HCT116 (cell line): ENCODE measurements at regions not wholly inside any gene's neighbourhood (a gene's known extent, or its start where the extent isn't known, plus 50 kb on each side); places are given as distances from the start of the nearest gene placed in this dataset.

ENCODE experiments used
- ATAC-seq: fragments of 200-7000 bp; cut with Tn5 transposase; 2 replicates; pipeline ENCODE4 v1.9.1; 2020; ENCODE audit warnings: mild to moderate bottlenecking, moderate library complexity
- BruUV-seq: library from RNA; stranded (reverse); fragments of 400-500 nt; replicated peaks from 2 replicates; lab custom pipeline; 2021; lab: Mats Ljungman, UMichigan
- CTCF ChIA-PET: fragments of 300-600 bp; sonication (Branson Sonifier 250); formaldehyde crosslinking; loops from one replicate; lab custom pipeline; 2021; ENCODE audit warnings: antibody characterized with exemption; lab: Charles Lee
- POLR2A ChIA-PET: fragments of 300-600, 350-600 bp; sonication (Branson Sonifier 250); formaldehyde crosslinking; loops from one replicate; lab custom pipeline; 2021; ENCODE audit warnings: antibody characterized with exemption; lab: Charles Lee
- RAD21 ChIA-PET, 2 experiments: fragments of 300-600 bp; sonication (Branson Sonifier 250); formaldehyde crosslinking; loops; one replicate each; lab custom pipeline; 2023; ENCODE audit warnings: low total read pairs in 2 of 2; ENCODE audit not compliant: uncharacterized antibody in 2 of 2, unreplicated experiment in 2 of 2, low non-redundant PET in 1 of 2; lab: Charles Lee
- DNase-seq: peaks from one replicate; pipeline ENCODE4 v3.0.0-alpha.2; 2010; ENCODE audit warnings: low read depth, low spot score
- H2AFZ ChIP-seq: fragments of 200-600 bp; shearing (Covaris generic), sonication (generic); 2 replicates; pipeline ENCODE4 v1.6.1; 2017; ENCODE audit warnings: low read depth, mixed run types, mixed read lengths, antibody characterized with exemption, low read length; ENCODE audit not compliant: poor library complexity, severe bottlenecking
- H3K27ac ChIP-seq: 2 replicates; pipeline ENCODE4 v1.5.1; 2012; ENCODE audit warnings: low read depth, low read length
- H3K27me3 ChIP-seq: fragments of 200-600 bp; sonication (generic); 2 replicates; pipeline ENCODE4 v1.6.1; 2016; ENCODE audit warnings: mixed run types, low read length, mixed read lengths; ENCODE audit not compliant: insufficient read depth
- H3K36me3 ChIP-seq, 2 experiments: fragments of 200-500 bp in 1 of 2; fragments of 200-600 bp in 1 of 2; sonication (Bioruptor generic) in 1 of 2; sonication (generic) in 1 of 2; 2 replicates each; pipeline versions ENCODE4 v1.5.1 to v1.6.1; 2014 to 2016; ENCODE audit warnings: low read length in 2 of 2, inconsistent platforms in 1 of 2, mixed read lengths in 1 of 2, mixed run types in 1 of 2; ENCODE audit not compliant: insufficient read depth in 2 of 2, control insufficient read depth in 1 of 2
- H3K4me1 ChIP-seq, 2 experiments: fragments of 200-600 bp in 1 of 2; sonication (generic) in 1 of 2; 2 replicates each; pipeline versions ENCODE4 v1.5.1 to v1.6.1; 2012 to 2017; ENCODE audit warnings: low read length in 2 of 2, inconsistent platforms in 1 of 2, mild to moderate bottlenecking in 1 of 2, mixed read lengths in 1 of 2, mixed run types in 1 of 2, moderate library complexity in 1 of 2; ENCODE audit not compliant: insufficient read depth in 2 of 2, control insufficient read depth in 1 of 2
- H3K4me2 ChIP-seq: fragments of 200-600 bp; sonication (generic); 2 replicates; pipeline ENCODE4 v1.6.1; 2017; ENCODE audit warnings: mixed run types, low read length, mixed read lengths
- H3K4me3 ChIP-seq, 2 experiments: fragments of 200-600 bp in 1 of 2; sonication (generic) in 1 of 2; replicated peaks in 1 of 2; 2 replicates each; pipeline ENCODE4 v1.5.1; 2011 to 2016; ENCODE audit warnings: low read length in 2 of 2, control low read depth in 1 of 2, low read depth in 1 of 2, mild to moderate bottlenecking in 1 of 2, mixed read lengths in 1 of 2, mixed run types in 1 of 2
- H3K79me2 ChIP-seq: fragments of 200-600 bp; sonication (generic); 2 replicates; pipeline ENCODE4 v1.6.1; 2017; ENCODE audit warnings: mild to moderate bottlenecking, mixed run types, low read length, moderate library complexity, mixed read lengths; ENCODE audit not compliant: insufficient read depth
- H3K9ac ChIP-seq: fragments of 200-600 bp; sonication (generic); 2 replicates; pipeline ENCODE4 v1.6.1; 2016; ENCODE audit warnings: low read length, mixed read lengths
- H3K9me2 ChIP-seq: fragments of 200-600 bp; sonication (generic), shearing (Covaris generic); 2 replicates; pipeline ENCODE4 v1.6.1; 2017; ENCODE audit warnings: mixed run types, mild to moderate bottlenecking, moderate library complexity; ENCODE audit not compliant: insufficient read depth
- H3K9me3 ChIP-seq, 2 experiments: fragments of 200-500 bp in 1 of 2; fragments of 200-600 bp in 1 of 2; sonication (Bioruptor generic) in 1 of 2; sonication (generic) in 1 of 2; 2 replicates each; pipeline ENCODE4 v1.6.1; 2014 to 2017; ENCODE audit warnings: low read length in 2 of 2, mixed read lengths in 2 of 2, inconsistent platforms in 1 of 2, low read depth in 1 of 2, mild to moderate bottlenecking in 1 of 2, mixed run types in 1 of 2, moderate library complexity in 1 of 2; ENCODE audit not compliant: control insufficient read depth in 1 of 2, insufficient read depth in 1 of 2
- H4K20me1 ChIP-seq: fragments of 200-600 bp; sonication (generic), shearing (Covaris generic); 2 replicates; pipeline ENCODE4 v1.6.1; 2017; ENCODE audit warnings: mixed run types, mild to moderate bottlenecking, moderate library complexity; ENCODE audit not compliant: insufficient read depth
- EZH2phosphoT487 ChIP-seq: fragments of 200-600 bp; IDR thresholded peaks from 2 replicates; pipeline ENCODE4 v1.6.1; 2018; ENCODE audit warnings: antibody characterized with exemption, borderline replicate concordance
- SIN3A ChIP-seq: IDR thresholded peaks from 2 replicates; pipeline ENCODE4 v1.6.1; 2012; ENCODE audit warnings: low read depth
- TCF7L2 ChIP-seq: IDR thresholded peaks from 2 replicates; pipeline ENCODE4 v1.7.0; 2011; ENCODE audit warnings: borderline replicate concordance, inconsistent platforms; ENCODE audit not compliant: insufficient read depth, insufficient read length; ENCODE audit errors: extremely low read depth
- ZBTB33 ChIP-seq: IDR thresholded peaks from 2 replicates; pipeline ENCODE4 v1.6.1; 2011; ENCODE audit warnings: mild to moderate bottlenecking, low read length, moderate library complexity; ENCODE audit not compliant: insufficient replicate concordance; ENCODE audit errors: extremely low read depth
- ZFX ChIP-seq: fragments of 450-650 bp; IDR thresholded peaks from 2 replicates; pipeline ENCODE4 v1.6.1; 2017
- ZNF274 ChIP-seq: fragments of 200-500 bp; sonication (Bioruptor generic); IDR thresholded peaks from 2 replicates; pipeline ENCODE4 v1.6.1; 2014; ENCODE audit warnings: mild to moderate bottlenecking, low read depth, low read length, inconsistent platforms
- intact Hi-C: fragments of 100-400 bp; cut with micrococcal nuclease; formaldehyde crosslinking; loops from 2 replicates; pipeline ENCODE4 v1.10.0; 2022
- TF ChIP-seq, protein P1 (sequence below), 3 experiments: fragments of 200-600 bp in 1 of 3; sonication (generic) in 1 of 3; IDR thresholded peaks in 2 of 3; conservative IDR thresholded peaks in 1 of 3; 2 replicates each; pipeline ENCODE4 v1.5.1; 2012 to 2017; ENCODE audit warnings: low read depth in 2 of 3, low read length in 2 of 3, antibody characterized with exemption in 1 of 3, borderline replicate concordance in 1 of 3, control low read depth in 1 of 3, mild to moderate bottlenecking in 1 of 3, mixed read lengths in 1 of 3, mixed run types in 1 of 3, moderate library complexity in 1 of 3; ENCODE audit not compliant: insufficient read depth in 1 of 3

- CTCF ChIA-PET, result no interaction called here
- no peak for DNase-seq
- Histone ChIP-seq H2AFZ (no peak overlapping the region), H3K27ac (no peak overlapping the region), H4K20me1 (no peaks in the 10 kb centered on the region), H3K9ac (no peak overlapping the region), H3K36me3 (no peaks in the 10 kb centered on the region), H3K79me2 (no peaks in the 10 kb centered on the region), H3K4me1 (no peaks in the 10 kb centered on the region), H3K9me2 (no peaks in the 10 kb centered on the region), H3K9me3 (no peaks in the 10 kb centered on the region), H3K27me3 (no peaks in the 10 kb centered on the region), H3K4me3 (no peak overlapping the region), H3K4me2 (no peak overlapping the region)
- RAD21 ChIA-PET, result no interaction called here
- no peak for ATAC-seq
- POLR2A ChIA-PET, result no interaction called here
- no TSS peak for BruUV-seq
- TF ChIP-seq EZH2phosphoT487 (no peak), ZNF274 (no peak), ZBTB33 (no peak), ZFX (no peak), TCF7L2 (no peak), SIN3A (no peak)
- TF ChIP-seq, protein P1, sequence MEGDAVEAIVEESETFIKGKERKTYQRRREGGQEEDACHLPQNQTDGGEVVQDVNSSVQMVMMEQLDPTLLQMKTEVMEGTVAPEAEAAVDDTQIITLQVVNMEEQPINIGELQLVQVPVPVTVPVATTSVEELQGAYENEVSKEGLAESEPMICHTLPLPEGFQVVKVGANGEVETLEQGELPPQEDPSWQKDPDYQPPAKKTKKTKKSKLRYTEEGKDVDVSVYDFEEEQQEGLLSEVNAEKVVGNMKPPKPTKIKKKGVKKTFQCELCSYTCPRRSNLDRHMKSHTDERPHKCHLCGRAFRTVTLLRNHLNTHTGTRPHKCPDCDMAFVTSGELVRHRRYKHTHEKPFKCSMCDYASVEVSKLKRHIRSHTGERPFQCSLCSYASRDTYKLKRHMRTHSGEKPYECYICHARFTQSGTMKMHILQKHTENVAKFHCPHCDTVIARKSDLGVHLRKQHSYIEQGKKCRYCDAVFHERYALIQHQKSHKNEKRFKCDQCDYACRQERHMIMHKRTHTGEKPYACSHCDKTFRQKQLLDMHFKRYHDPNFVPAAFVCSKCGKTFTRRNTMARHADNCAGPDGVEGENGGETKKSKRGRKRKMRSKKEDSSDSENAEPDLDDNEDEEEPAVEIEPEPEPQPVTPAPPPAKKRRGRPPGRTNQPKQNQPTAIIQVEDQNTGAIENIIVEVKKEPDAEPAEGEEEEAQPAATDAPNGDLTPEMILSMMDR (IDR thresholded peaks at IDR 0.05 in 2 of 3, conservative IDR thresholded peaks at IDR 0.05 in 1 of 3; ENCODE audit: borderline replicate concordance in 1 of 3, insufficient read depth in 1 of 3, low read depth in 2 of 3, low read length in 2 of 3), result no peak
- intact Hi-C loops, result no loop called here
Measured at GRCh38 chr3:190780524-190780923, 82.0 kb downstream of the GMNC start.
